ENCODE measurements at regions not wholly inside any gene's neighbourhood (a gene's known extent, or its start where the extent isn't known, plus 50 kb on each side); places are given as distances from the start of the nearest gene placed in this dataset.

DNA sequence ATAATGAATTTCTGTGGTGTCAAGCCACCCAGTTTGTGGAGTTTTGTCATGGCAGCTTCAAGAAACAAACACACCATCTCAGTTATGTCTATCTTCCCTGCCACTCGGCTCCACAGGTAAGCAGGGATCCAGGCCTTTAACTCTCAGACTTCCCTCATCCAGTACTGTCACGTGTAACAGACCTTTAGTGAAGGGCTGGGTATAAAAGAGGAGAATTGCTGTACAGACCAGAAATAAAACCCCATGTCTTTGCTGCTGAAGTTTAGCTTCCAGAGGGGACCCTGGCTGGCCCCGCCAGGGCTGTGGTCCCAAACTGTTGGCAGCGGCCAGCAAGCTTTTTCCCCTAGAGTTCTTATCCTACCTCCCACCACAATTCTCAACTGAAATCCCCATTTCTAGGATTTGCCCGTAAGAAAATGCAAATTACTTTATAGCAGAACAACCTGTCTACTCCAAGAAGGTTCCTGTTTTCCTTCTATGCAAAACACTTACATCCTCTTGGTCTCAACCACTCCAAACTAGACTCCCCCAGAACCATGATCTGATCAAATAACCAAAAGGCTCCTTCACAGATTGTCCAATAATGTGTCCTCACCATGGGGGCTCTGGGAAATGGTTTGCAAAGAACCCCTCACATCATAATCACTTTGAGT is 438.0 kb upstream of the ID2 start:
- no peak for ATAC-seq (ENCODE audit: insufficient number of reproducible peaks, low FRiP score, low read depth)

DNA sequence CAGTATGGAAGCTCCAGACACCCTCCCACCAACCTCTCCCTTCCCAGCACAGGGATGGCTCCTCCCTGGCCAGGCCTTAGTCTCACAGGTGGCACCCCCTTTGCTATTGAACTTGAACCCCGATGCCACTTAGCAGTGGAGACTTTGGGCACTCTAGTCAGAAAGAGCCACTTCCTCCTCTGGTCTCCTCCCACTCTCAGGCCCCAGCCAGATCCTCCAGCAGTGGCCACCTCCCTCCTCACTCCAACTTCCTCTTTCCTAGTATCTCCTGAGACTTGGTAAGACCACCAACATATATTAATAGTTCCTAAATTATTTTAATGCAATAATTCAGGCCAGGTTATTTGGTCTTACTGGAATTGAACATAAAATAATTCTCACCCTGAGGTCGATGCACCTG is 437.2 kb upstream of the ID2 start:
- ATAC-seq (ENCODE audit: insufficient number of reproducible peaks, low FRiP score, low read depth), result no peak
- Histone ChIP-seq H3K9me3 (no peaks in the 10 kb centered on the region), H3K27me3 (replicated peaks; ENCODE audit: insufficient read depth) (no peaks in the 10 kb centered on the region), H3K36me3 (no peaks in the 10 kb centered on the region), H3K4me1 (ENCODE audit: control insufficient read depth in 1 of 2, low read depth in 2 of 2) (peaks cover 15 to 31% of the 10 kb centered on the region in 2 donors), H3K27ac (no peak overlapping the region), H3K4me3 (no peak overlapping the region)
- TF ChIP-seq, protein P1, sequence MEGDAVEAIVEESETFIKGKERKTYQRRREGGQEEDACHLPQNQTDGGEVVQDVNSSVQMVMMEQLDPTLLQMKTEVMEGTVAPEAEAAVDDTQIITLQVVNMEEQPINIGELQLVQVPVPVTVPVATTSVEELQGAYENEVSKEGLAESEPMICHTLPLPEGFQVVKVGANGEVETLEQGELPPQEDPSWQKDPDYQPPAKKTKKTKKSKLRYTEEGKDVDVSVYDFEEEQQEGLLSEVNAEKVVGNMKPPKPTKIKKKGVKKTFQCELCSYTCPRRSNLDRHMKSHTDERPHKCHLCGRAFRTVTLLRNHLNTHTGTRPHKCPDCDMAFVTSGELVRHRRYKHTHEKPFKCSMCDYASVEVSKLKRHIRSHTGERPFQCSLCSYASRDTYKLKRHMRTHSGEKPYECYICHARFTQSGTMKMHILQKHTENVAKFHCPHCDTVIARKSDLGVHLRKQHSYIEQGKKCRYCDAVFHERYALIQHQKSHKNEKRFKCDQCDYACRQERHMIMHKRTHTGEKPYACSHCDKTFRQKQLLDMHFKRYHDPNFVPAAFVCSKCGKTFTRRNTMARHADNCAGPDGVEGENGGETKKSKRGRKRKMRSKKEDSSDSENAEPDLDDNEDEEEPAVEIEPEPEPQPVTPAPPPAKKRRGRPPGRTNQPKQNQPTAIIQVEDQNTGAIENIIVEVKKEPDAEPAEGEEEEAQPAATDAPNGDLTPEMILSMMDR (IDR thresholded peaks at IDR 0.05), result no peak
- no peak for DNase-seq (ENCODE audit: low spot score)

More for the DNA sequence above, 438.0 kb upstream of the ID2 start:
- no peak for DNase-seq (ENCODE audit: low spot score)
- TF ChIP-seq, protein P1 (IDR thresholded peaks at IDR 0.05), result no peak
- Histone ChIP-seq H3K4me3 (no peak overlapping the region), H3K27me3 (replicated peaks; ENCODE audit: insufficient read depth) (no peaks in the 10 kb centered on the region), H3K9me3 (no peaks in the 10 kb centered on the region), H3K27ac (no peak overlapping the region), H3K36me3 (no peaks in the 10 kb centered on the region), H3K4me1 (ENCODE audit: control insufficient read depth in 1 of 2, low read depth in 2 of 2) (peaks cover 14 to 28% of the 10 kb centered on the region in 2 donors)

GRCh38 chr2:8246137-8246536 is 435.7 kb upstream of the ID2 start:
- Histone ChIP-seq H3K4me3 (no peak overlapping the region), H3K4me1 (ENCODE audit: control insufficient read depth in 1 of 2, low read depth in 2 of 2) (peaks cover 19 to 45% of the 10 kb centered on the region in 2 donors), H3K9me3 (no peaks in the 10 kb centered on the region), H3K27me3 (replicated peaks; ENCODE audit: insufficient read depth) (no peaks in the 10 kb centered on the region), H3K36me3 (no peaks in the 10 kb centered on the region), H3K27ac (peak overlapping the region; percentile 95 to 97)
- ATAC-seq (ENCODE audit: insufficient number of reproducible peaks, low FRiP score, low read depth) (no peak), DNase-seq (ENCODE audit: low spot score) (no peak)
- TF ChIP-seq, protein P1 (IDR thresholded peaks at IDR 0.05), result no peak

DNA sequence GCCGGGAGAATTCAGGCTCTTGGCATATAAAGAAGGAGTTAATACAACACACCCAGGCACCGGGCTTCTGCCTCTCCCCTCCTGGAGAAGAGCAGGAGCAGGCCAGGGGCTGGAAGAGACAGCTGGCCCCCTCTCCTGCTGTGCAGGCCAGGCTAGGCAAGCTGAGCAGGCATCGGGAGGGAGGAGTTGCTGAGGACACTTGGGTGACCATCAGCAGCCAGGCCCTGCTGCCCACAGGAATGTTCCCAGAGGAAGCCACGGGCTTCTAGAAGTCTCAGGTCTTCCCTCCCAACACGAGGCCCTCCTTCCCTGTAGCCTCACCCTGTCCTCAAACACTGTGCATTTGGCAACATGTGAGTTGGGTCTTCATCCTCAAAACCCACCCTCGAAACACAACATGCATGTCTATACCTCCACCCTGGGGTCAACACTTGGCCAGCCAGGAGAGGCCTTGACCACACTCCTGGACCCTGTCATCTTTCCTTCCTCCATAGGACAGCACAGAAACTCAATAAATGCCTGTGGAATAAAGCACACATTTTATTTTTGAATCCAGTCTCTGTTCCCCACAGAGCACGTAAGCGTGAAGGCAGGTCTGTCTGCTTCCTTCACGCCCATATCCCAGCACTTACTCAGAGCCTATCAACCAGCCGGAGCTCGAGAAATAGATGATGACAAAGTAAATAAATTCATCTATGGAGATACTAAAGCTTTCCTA is 433.8 kb upstream of the ID2 start:
- ATAC-seq (ENCODE audit: insufficient number of reproducible peaks, low FRiP score, low read depth) (peak; percentile 75), DNase-seq (ENCODE audit: low spot score) (no peak)

DNA sequence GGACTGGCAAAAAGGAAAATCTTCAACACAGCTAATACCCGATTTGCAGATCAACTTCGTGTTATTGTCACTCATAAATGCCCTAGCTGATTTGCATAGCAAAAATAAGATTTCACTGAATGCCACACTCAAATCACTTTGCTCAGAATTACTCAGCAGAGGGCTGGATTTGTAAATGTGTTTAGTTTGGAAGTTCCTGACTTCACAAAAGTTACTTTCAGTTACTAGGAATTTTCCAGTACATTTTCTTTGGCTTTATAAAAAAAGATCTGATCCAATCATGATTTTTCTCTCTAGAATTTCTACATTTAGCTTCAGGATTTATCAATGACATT is 433.3 kb upstream of the ID2 start:
- no peak for DNase-seq (ENCODE audit: low spot score)
- Histone ChIP-seq H3K36me3 (no peaks in the 10 kb centered on the region), H3K4me3 (peak overlapping the region; percentile 51), H3K27ac (peak overlapping the region; percentile 95 to 97), H3K27me3 (replicated peaks; ENCODE audit: insufficient read depth) (no peaks in the 10 kb centered on the region), H3K9me3 (no peaks in the 10 kb centered on the region), H3K4me1 (ENCODE audit: control insufficient read depth in 1 of 2, low read depth in 2 of 2) (peaks cover 19 to 45% of the 10 kb centered on the region in 2 donors)
- ATAC-seq (ENCODE audit: insufficient number of reproducible peaks, low FRiP score, low read depth), result peak; percentile 56
- TF ChIP-seq, protein P1 (IDR thresholded peaks at IDR 0.05), result no peak

More for the DNA sequence above, 433.8 kb upstream of the ID2 start:
- peak overlapping the region; percentile 51 for H3K4me3 ChIP-seq
- TF ChIP-seq, protein P1 (IDR thresholded peaks at IDR 0.05), result no peak
- H3K9me3 ChIP-seq, result no peaks in the 10 kb centered on the region
- H3K27me3 ChIP-seq (replicated peaks; ENCODE audit: insufficient read depth), result no peaks in the 10 kb centered on the region
- peak overlapping the region; percentile 95 to 97 for H3K27ac ChIP-seq
- H3K4me1 ChIP-seq (ENCODE audit: control insufficient read depth in 1 of 2, low read depth in 2 of 2), result peaks cover 19 to 45% of the 10 kb centered on the region in 2 donors
- no peaks in the 10 kb centered on the region for H3K36me3 ChIP-seq

All from thoracic aorta (tissue), 2 donors.